ENCODE measurements at regions not wholly inside any gene's neighbourhood (a gene's known extent, or its start where the extent isn't known, plus 50 kb on each side); places are given as distances from the start of the nearest gene placed in this dataset.
A peak's percentile ranks its signal among the peaks of the same experiment; 100 is the strongest.

GRCh38 chr1:105632342-105633196, 1423.9 kb upstream of the PRMT6 start (continued):
- TF ChIP-seq HIVEP1 (CRISPR knock-in tag; IDR thresholded peaks at IDR 0.05) = no peak
- no peak for TF ChIP-seq ZNF44 (CRISPR knock-in tag; IDR thresholded peaks at IDR 0.05)
- no peak for TF ChIP-seq FUBP1 (CRISPR knock-in tag; IDR thresholded peaks at IDR 0.05; ENCODE audit: borderline replicate concordance)
- peak; percentile 62; the same call in 1 of the 2 replicates for TF ChIP-seq KLF6 (CRISPR knock-in tag; IDR thresholded peaks at IDR 0.05)
- no peak for TF ChIP-seq GMEB2 (CRISPR knock-in tag; IDR thresholded peaks at IDR 0.05; ENCODE audit: low read depth)
- no peak for TF ChIP-seq ZNF552 (CRISPR knock-in tag; IDR thresholded peaks at IDR 0.05; ENCODE audit: borderline replicate concordance)
- TF ChIP-seq ZBTB20 (CRISPR knock-in tag; IDR thresholded peaks at IDR 0.05; ENCODE audit: borderline replicate concordance, low read depth) = no peak
- TF ChIP-seq ZBTB2 (CRISPR knock-in tag; IDR thresholded peaks at IDR 0.05; ENCODE audit: low read depth) = no peak
- TF ChIP-seq PREB (CRISPR knock-in tag; IDR thresholded peaks at IDR 0.05) = no peak
- TF ChIP-seq RBM39 (IDR thresholded peaks at IDR 0.05; ENCODE audit: low read depth, low read length, poor library complexity, severe bottlenecking) = no peak
- no peak for TF ChIP-seq ZFP62 (CRISPR knock-in tag; IDR thresholded peaks at IDR 0.05)
- no peak for TF ChIP-seq U2AF1 (optimal IDR thresholded peaks at IDR 0.05; ENCODE audit: low read depth, low read length)
- 0 out of 2 replicates have a peak, but pooled peaks have one; percentile 33 for TF ChIP-seq ZNF678 (CRISPR knock-in tag; IDR thresholded peaks at IDR 0.05)
- TF ChIP-seq ZFP36L1 (CRISPR knock-in tag; IDR thresholded peaks at IDR 0.05) = no peak
- peak; percentile 36; the same call in 1 of the 2 replicates for TF ChIP-seq TBX3 (IDR thresholded peaks at IDR 0.05; ENCODE audit: borderline replicate concordance)
- TF ChIP-seq, protein P1, sequence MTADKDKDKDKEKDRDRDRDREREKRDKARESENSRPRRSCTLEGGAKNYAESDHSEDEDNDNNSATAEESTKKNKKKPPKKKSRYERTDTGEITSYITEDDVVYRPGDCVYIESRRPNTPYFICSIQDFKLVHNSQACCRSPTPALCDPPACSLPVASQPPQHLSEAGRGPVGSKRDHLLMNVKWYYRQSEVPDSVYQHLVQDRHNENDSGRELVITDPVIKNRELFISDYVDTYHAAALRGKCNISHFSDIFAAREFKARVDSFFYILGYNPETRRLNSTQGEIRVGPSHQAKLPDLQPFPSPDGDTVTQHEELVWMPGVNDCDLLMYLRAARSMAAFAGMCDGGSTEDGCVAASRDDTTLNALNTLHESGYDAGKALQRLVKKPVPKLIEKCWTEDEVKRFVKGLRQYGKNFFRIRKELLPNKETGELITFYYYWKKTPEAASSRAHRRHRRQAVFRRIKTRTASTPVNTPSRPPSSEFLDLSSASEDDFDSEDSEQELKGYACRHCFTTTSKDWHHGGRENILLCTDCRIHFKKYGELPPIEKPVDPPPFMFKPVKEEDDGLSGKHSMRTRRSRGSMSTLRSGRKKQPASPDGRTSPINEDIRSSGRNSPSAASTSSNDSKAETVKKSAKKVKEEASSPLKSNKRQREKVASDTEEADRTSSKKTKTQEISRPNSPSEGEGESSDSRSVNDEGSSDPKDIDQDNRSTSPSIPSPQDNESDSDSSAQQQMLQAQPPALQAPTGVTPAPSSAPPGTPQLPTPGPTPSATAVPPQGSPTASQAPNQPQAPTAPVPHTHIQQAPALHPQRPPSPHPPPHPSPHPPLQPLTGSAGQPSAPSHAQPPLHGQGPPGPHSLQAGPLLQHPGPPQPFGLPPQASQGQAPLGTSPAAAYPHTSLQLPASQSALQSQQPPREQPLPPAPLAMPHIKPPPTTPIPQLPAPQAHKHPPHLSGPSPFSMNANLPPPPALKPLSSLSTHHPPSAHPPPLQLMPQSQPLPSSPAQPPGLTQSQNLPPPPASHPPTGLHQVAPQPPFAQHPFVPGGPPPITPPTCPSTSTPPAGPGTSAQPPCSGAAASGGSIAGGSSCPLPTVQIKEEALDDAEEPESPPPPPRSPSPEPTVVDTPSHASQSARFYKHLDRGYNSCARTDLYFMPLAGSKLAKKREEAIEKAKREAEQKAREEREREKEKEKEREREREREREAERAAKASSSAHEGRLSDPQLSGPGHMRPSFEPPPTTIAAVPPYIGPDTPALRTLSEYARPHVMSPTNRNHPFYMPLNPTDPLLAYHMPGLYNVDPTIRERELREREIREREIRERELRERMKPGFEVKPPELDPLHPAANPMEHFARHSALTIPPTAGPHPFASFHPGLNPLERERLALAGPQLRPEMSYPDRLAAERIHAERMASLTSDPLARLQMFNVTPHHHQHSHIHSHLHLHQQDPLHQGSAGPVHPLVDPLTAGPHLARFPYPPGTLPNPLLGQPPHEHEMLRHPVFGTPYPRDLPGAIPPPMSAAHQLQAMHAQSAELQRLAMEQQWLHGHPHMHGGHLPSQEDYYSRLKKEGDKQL (CRISPR knock-in tag; IDR thresholded peaks at IDR 0.05; ENCODE audit: low read depth) = peak; percentile 78; the same call in 1 of the 2 replicates
- TF ChIP-seq NFATC3 (CRISPR knock-in tag; IDR thresholded peaks at IDR 0.05) = no peak
